Hepatocyte (in vitro differentiated cells): ENCODE measurements at regions not wholly inside any gene's neighbourhood (a gene's known extent, or its start where the extent isn't known, plus 50 kb on each side); places are given as distances from the start of the nearest gene placed in this dataset.

Source experiments
- EZH2phosphoT487 ChIP-seq: fragments of 200-600 bp; sonication (generic); IDR thresholded peaks from one replicate; pipeline ENCODE4 v1.6.1; 2018; ENCODE audit warnings: antibody characterized with exemption, mild to moderate bottlenecking, low read depth, moderate library complexity; ENCODE audit not compliant: unreplicated experiment, severe bottlenecking
- TF ChIP-seq, protein P1 (sequence below): fragments of 200-600 bp; sonication (generic); IDR thresholded peaks from 2 replicates; pipeline ENCODE4 v1.5.1; 2016; ENCODE audit warnings: antibody characterized with exemption, mild to moderate bottlenecking; ENCODE audit not compliant: poor library complexity

DNA sequence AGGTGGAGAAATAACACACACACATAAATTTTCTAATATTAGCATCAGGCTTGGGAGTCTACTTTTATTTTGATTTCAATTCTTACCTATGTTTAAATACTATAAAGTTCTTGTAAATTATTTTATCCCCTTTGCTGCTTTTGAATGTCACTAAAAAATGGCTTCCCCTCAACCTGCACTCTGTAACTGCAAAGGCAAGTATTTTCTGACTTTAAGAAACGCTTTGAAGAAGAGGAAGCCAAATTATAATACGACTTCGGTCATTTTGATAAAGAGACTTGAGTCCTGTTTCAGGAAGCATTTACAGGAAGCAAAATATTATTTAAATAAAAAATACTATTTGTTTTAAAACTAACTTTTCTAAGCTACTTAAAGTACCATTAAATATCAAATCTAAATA, 627.7 kb upstream of the AGTR1 start:
- TF ChIP-seq, protein P1, sequence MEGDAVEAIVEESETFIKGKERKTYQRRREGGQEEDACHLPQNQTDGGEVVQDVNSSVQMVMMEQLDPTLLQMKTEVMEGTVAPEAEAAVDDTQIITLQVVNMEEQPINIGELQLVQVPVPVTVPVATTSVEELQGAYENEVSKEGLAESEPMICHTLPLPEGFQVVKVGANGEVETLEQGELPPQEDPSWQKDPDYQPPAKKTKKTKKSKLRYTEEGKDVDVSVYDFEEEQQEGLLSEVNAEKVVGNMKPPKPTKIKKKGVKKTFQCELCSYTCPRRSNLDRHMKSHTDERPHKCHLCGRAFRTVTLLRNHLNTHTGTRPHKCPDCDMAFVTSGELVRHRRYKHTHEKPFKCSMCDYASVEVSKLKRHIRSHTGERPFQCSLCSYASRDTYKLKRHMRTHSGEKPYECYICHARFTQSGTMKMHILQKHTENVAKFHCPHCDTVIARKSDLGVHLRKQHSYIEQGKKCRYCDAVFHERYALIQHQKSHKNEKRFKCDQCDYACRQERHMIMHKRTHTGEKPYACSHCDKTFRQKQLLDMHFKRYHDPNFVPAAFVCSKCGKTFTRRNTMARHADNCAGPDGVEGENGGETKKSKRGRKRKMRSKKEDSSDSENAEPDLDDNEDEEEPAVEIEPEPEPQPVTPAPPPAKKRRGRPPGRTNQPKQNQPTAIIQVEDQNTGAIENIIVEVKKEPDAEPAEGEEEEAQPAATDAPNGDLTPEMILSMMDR = no peak
- no peak for TF ChIP-seq EZH2phosphoT487
